ENCODE measurements at regions not wholly inside any gene's neighbourhood (a gene's known extent, or its start where the extent isn't known, plus 50 kb on each side); places are given as distances from the start of the nearest gene placed in this dataset.
"Not testable (repeated sequence)": the region's sequence is repeated elsewhere in the genome, so short reads cannot be mapped to it uniquely, and the experiment has no call there.

DNA sequence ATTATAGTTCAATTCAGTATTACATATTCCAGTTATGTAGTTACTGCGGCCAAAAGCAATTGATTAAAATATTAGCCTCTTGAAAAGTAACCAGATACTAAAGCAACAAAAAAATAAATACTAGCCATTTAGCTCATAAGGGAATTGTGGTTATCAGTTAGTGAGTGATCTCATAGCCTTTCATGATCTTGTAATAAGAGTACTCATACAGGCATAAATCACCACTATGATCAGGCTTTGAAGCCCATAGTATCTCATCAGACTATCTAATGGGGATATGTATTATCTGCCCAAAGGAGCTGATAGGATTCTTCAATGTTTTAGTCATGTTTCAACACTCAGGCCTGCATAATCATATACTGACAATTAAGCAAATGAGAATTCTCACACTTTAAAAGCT lies 184.1 kb upstream of the CCDC54 start:
- no peak overlapping the region for H3K9ac ChIP-seq (ENCODE audit: low read depth, low read length, poor library complexity)
- H2AK5ac ChIP-seq (ENCODE audit: low read depth, low read length) = no peak overlapping the region
- no peak overlapping the region for H4K8ac ChIP-seq (ENCODE audit: low read depth, low read length)
- DNase-seq (ENCODE audit: low spot score) = no peak
- no peak overlapping the region for H2BK12ac ChIP-seq (ENCODE audit: low read length)
- H3K36me3 ChIP-seq (replicated peaks in 1 of 2; ENCODE audit: control insufficient read depth in 2 of 2, insufficient read depth in 2 of 2, low read length in 2 of 2) = no peaks in the 10 kb centered on the region
- no peak overlapping the region for H3K4me3 ChIP-seq (ENCODE audit: low read length in 2 of 2)
- no peak overlapping the region for H2AFZ ChIP-seq (ENCODE audit: low read length)
- H3K14ac ChIP-seq (ENCODE audit: low read length) = no peak overlapping the region
- no peak overlapping the region for H3K4ac ChIP-seq (ENCODE audit: low read length)
- H2BK120ac ChIP-seq (ENCODE audit: low read depth, low read length) = no peak overlapping the region
- H3K27me3 ChIP-seq (ENCODE audit: control insufficient read depth in 3 of 3, insufficient read depth in 3 of 3, low read depth in 1 of 3, low read length in 3 of 3) = no peaks in the 10 kb centered on the region
- no peak overlapping the region for H3K18ac ChIP-seq (ENCODE audit: low read length)
- H4K91ac ChIP-seq (ENCODE audit: low read depth, low read length, poor library complexity) = no peak overlapping the region
- H3K9me3 ChIP-seq (replicated peaks in 1 of 2; ENCODE audit: control insufficient read depth in 2 of 2, insufficient read depth in 1 of 2, low read depth in 1 of 2, low read length in 2 of 2) = no peaks in the 10 kb centered on the region
- H3K79me1 ChIP-seq (ENCODE audit: low read depth, low read length) = no peaks in the 10 kb centered on the region
- WGBS, 2 donors (ENCODE audit: extremely low coverage in 2 of 2, insufficient read length in 2 of 2, insufficient replicate concordance in 1 of 2) = no CpG with 5 or more reads among the region's 1 CpG
- no peak overlapping the region for H3K4me2 ChIP-seq (ENCODE audit: insufficient read depth, low read length, poor library complexity, severe bottlenecking)
- H2BK15ac ChIP-seq (ENCODE audit: low read length) = no peak overlapping the region
- H3K23ac ChIP-seq (ENCODE audit: low read depth, low read length, poor library complexity) = no peak overlapping the region
- H2BK5ac ChIP-seq (ENCODE audit: low read length) = no peak overlapping the region
- H3K4me1 ChIP-seq (ENCODE audit: control insufficient read depth in 2 of 2, insufficient read depth in 1 of 2, low read depth in 1 of 2, low read length in 2 of 2) = no peaks in the 10 kb centered on the region
- H3K27ac ChIP-seq (replicated peaks; ENCODE audit: low read length) = no peak overlapping the region

DNA sequence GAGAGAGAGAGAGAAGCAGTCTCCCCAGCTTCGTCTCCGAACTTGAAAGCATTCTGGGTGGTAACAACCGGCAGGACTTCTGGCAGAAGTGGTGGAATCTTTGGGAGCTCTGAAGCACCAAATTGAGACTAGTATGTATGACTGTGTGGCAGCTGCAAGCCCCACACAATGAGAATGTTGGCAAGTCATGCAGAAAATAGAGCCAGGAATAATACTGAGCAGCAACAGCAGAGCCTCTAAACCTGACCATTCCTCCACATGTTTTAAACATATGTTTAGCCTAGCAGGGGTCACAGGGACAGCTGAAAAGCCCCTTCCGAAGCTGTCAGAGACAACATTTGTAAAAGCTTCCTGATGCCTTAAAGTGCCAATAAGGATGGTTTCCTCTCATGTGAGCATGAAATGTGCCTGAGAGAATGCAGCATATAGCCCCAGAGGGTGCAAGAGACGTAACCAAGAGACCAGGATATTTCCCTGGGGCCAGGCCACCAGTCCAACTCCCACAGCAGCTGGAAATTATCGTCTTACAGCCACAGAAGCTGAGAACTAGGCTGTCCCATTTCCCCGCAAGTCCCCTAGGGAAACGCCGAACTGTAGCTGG lies 178.6 kb upstream of the CCDC54 start:
- no peak overlapping the region for H4K91ac ChIP-seq (ENCODE audit: low read depth, low read length, poor library complexity)
- no peaks in the 10 kb centered on the region for H3K9me3 ChIP-seq (replicated peaks in 1 of 2; ENCODE audit: control insufficient read depth in 2 of 2, insufficient read depth in 1 of 2, low read depth in 1 of 2, low read length in 2 of 2)
- H3K4me1 ChIP-seq (ENCODE audit: control insufficient read depth in 2 of 2, insufficient read depth in 1 of 2, low read depth in 1 of 2, low read length in 2 of 2) = peaks cover 5% of the 10 kb centered on the region in 2 donors
- no peak overlapping the region for H2BK15ac ChIP-seq (ENCODE audit: low read length)
- H3K4me2 ChIP-seq (ENCODE audit: insufficient read depth, low read length, poor library complexity, severe bottlenecking) = no peak overlapping the region
- no peak overlapping the region for H3K4me3 ChIP-seq (ENCODE audit: low read length in 2 of 2)
- WGBS, 2 donors (ENCODE audit: extremely low coverage in 2 of 2, insufficient read length in 2 of 2, insufficient replicate concordance in 1 of 2) = no CpG with 5 or more reads among the region's 9 CpGs
- no peak for DNase-seq (ENCODE audit: low spot score)
- no peaks in the 10 kb centered on the region for H3K79me1 ChIP-seq (ENCODE audit: low read depth, low read length)
- no peak overlapping the region for H3K14ac ChIP-seq (ENCODE audit: low read length)
- H2AK5ac ChIP-seq (ENCODE audit: low read depth, low read length) = no peak overlapping the region
- no peaks in the 10 kb centered on the region for H3K36me3 ChIP-seq (replicated peaks in 1 of 2; ENCODE audit: control insufficient read depth in 2 of 2, insufficient read depth in 2 of 2, low read length in 2 of 2)
- no peak overlapping the region for H2BK120ac ChIP-seq (ENCODE audit: low read depth, low read length)
- H4K8ac ChIP-seq (ENCODE audit: low read depth, low read length) = no peak overlapping the region
- H3K18ac ChIP-seq (ENCODE audit: low read length) = no peak overlapping the region
- no peak overlapping the region for H3K23ac ChIP-seq (ENCODE audit: low read depth, low read length, poor library complexity)
- no peak overlapping the region for H3K4ac ChIP-seq (ENCODE audit: low read length)
- H2BK5ac ChIP-seq (ENCODE audit: low read length) = no peak overlapping the region
- no peak overlapping the region for H3K27ac ChIP-seq (replicated peaks; ENCODE audit: low read length)
- no peak overlapping the region for H3K9ac ChIP-seq (ENCODE audit: low read depth, low read length, poor library complexity)
- H3K27me3 ChIP-seq (ENCODE audit: control insufficient read depth in 3 of 3, insufficient read depth in 3 of 3, low read depth in 1 of 3, low read length in 3 of 3) = no peaks in the 10 kb centered on the region
- H2AFZ ChIP-seq (ENCODE audit: low read length) = peak overlapping the region; percentile 53
- H2BK12ac ChIP-seq (ENCODE audit: low read length) = no peak overlapping the region

GRCh38 chr3:107201146-107201545 lies 176.1 kb upstream of the CCDC54 start:
- Histone ChIP-seq H2BK15ac (ENCODE audit: low read length) (no peak overlapping the region), H3K9me3 (replicated peaks in 1 of 2; ENCODE audit: control insufficient read depth in 2 of 2, insufficient read depth in 1 of 2, low read depth in 1 of 2, low read length in 2 of 2) (no peaks in the 10 kb centered on the region), H3K23ac (ENCODE audit: low read depth, low read length, poor library complexity) (no peak overlapping the region), H3K36me3 (replicated peaks in 1 of 2; ENCODE audit: control insufficient read depth in 2 of 2, insufficient read depth in 2 of 2, low read length in 2 of 2) (no peaks in the 10 kb centered on the region), H2BK5ac (ENCODE audit: low read length) (no peak overlapping the region), H2BK12ac (ENCODE audit: low read length) (no peak overlapping the region), H3K4ac (ENCODE audit: low read length) (no peak overlapping the region), H3K27me3 (ENCODE audit: control insufficient read depth in 3 of 3, insufficient read depth in 3 of 3, low read depth in 1 of 3, low read length in 3 of 3) (no peaks in the 10 kb centered on the region), H4K91ac (ENCODE audit: low read depth, low read length, poor library complexity) (no peak overlapping the region), H3K18ac (ENCODE audit: low read length) (no peak overlapping the region), H3K14ac (ENCODE audit: low read length) (no peak overlapping the region), H3K79me1 (ENCODE audit: low read depth, low read length) (no peaks in the 10 kb centered on the region), H3K9ac (ENCODE audit: low read depth, low read length, poor library complexity) (no peak overlapping the region), H3K4me3 (ENCODE audit: low read length in 2 of 2) (no peak overlapping the region), H3K27ac (replicated peaks; ENCODE audit: low read length) (no peak overlapping the region), H2AFZ (ENCODE audit: low read length) (no peak overlapping the region), H3K4me1 (ENCODE audit: control insufficient read depth in 2 of 2, insufficient read depth in 1 of 2, low read depth in 1 of 2, low read length in 2 of 2) (peaks cover 5% of the 10 kb centered on the region in 2 donors), H3K4me2 (ENCODE audit: insufficient read depth, low read length, poor library complexity, severe bottlenecking) (no peak overlapping the region), H2BK120ac (ENCODE audit: low read depth, low read length) (no peak overlapping the region), H4K8ac (ENCODE audit: low read depth, low read length) (no peak overlapping the region), H2AK5ac (ENCODE audit: low read depth, low read length) (no peak overlapping the region)
- WGBS, 2 donors (ENCODE audit: extremely low coverage in 2 of 2, insufficient read length in 2 of 2, insufficient replicate concordance in 1 of 2) = no CpG with 5 or more reads among the region's 1 CpG
- no peak for DNase-seq (ENCODE audit: low spot score)

DNA sequence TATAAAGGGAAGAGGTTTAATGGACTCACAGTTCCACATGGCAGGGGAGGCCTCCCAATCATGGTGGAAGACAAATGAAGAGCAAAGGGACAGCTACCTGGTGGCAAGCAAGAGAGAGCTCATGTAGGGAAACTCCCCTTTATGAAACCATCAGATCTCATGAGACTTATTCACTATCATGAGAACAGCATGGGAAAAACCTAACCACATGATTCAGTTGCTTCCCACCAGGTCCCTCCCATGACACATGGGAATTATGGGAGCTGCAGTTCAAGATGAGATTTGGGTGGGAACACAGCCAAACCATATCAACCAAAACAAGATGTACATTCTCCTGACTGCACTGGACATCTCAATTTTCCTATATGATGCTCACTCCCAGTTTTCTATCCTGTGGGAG lies 174.4 kb upstream of the CCDC54 start:
- H3K9ac ChIP-seq (ENCODE audit: low read depth, low read length, poor library complexity); H3K79me1 ChIP-seq (ENCODE audit: low read depth, low read length); H3K18ac ChIP-seq (ENCODE audit: low read length); H4K8ac ChIP-seq (ENCODE audit: low read depth, low read length); H2BK12ac ChIP-seq (ENCODE audit: low read length); H3K4ac ChIP-seq (ENCODE audit: low read length); H3K9me3 ChIP-seq (replicated peaks in 1 of 2; ENCODE audit: control insufficient read depth in 2 of 2, insufficient read depth in 1 of 2, low read depth in 1 of 2, low read length in 2 of 2); H2AFZ ChIP-seq (ENCODE audit: low read length); H3K14ac ChIP-seq (ENCODE audit: low read length); H2BK5ac ChIP-seq (ENCODE audit: low read length); H3K27ac ChIP-seq (replicated peaks; ENCODE audit: low read length); H3K4me3 ChIP-seq (ENCODE audit: low read length in 2 of 2); H3K23ac ChIP-seq (ENCODE audit: low read depth, low read length, poor library complexity); H3K4me2 ChIP-seq (ENCODE audit: insufficient read depth, low read length, poor library complexity, severe bottlenecking); H2BK15ac ChIP-seq (ENCODE audit: low read length); DNase-seq (ENCODE audit: low spot score); H4K91ac ChIP-seq (ENCODE audit: low read depth, low read length, poor library complexity); H3K36me3 ChIP-seq (replicated peaks in 1 of 2; ENCODE audit: control insufficient read depth in 2 of 2, insufficient read depth in 2 of 2, low read length in 2 of 2); H3K4me1 ChIP-seq (ENCODE audit: control insufficient read depth in 2 of 2, insufficient read depth in 1 of 2, low read depth in 1 of 2, low read length in 2 of 2); H3K27me3 ChIP-seq (ENCODE audit: control insufficient read depth in 3 of 3, insufficient read depth in 3 of 3, low read depth in 1 of 3, low read length in 3 of 3); H2BK120ac ChIP-seq (ENCODE audit: low read depth, low read length); H2AK5ac ChIP-seq (ENCODE audit: low read depth, low read length): not testable (repeated sequence)

All from neuronal stem cell (in vitro differentiated cells).